ENCODE measurements at regions not wholly inside any gene's neighbourhood (a gene's known extent, or its start where the extent isn't known, plus 50 kb on each side); places are given as distances from the start of the nearest gene placed in this dataset.
A peak's percentile ranks its signal among the peaks of the same experiment; 100 is the strongest.

DNA sequence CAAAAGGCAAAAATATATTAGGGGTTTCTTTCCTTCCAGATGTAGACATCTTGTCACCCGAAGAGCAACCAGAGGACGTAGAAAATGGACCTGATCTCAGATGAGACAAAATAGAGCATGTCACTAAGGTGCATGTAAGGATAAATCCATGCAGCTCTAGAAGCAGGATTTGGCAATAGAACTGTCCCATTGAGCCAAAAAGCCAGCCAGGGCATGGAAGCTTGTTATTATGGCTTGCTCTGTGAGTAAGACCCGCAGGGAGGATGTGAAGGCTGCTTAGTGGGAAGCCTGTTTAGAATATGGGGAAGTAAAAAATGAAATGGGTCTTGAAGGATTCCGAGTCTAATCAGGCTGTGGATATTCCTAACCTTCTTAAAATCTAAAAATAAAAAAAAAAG lies 165.6 kb upstream of the MPDZ start:
- peak overlapping the region in 3 of 4 donors; percentile 0 to 37 (median 11) for H3K27ac ChIP-seq (replicated peaks in 1 of 4)
- intact Hi-C loops (cut with DNase I) = loop anchor here (5.0 kb wide), 1 partner anchor 907 kb away; no protein-coding TSS in a partner anchor

DNA sequence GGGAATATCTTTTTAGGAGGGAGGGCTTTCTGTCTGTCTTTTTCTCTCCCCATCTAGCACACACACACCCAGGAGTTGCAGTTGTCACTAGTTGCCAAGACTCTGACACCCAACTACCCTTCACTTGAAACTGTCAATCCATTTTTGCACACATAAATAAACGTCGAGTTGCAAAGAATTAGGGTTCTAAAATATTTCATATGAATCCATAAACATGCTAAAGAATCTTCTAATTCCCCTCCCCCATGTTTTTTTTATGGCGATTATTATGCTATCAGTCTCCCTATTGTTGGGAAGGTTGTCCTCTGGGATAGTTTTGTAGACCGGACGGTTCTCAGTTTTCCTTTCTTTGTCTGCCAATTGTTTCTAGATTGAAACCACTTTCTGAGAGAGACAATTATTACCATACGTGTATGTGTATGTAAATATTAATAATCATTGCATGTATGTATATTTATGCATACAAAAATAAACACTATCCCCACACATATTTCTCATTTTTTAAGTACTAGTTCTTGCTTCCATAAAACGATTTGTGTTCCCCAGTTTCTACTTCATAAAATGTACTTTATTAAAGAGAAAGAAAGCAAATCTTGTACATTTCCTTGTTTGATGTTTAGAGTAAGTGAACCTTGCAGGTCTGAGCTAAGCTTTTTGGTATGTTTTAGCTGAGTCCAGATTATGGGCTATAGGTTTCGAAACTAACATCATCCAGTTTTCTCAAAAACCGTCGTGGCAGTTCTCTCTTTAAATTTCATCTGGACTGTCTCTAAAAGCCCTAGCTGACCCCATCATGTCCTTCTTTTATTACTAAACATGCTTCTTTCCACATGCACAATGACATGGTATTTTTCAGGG lies 165.0 kb upstream of the MPDZ start:
- H3K4me3 ChIP-seq = peak overlapping the region in 3 of 4 donors; percentile 17 to 40 (median 29)
- no peaks in the 10 kb centered on the region for H3K27me3 ChIP-seq
- no peaks in the 10 kb centered on the region for H3K9me3 ChIP-seq
- no peak for DNase-seq (ENCODE audit: extremely low spot score)
- H3K36me3 ChIP-seq = no peaks in the 10 kb centered on the region
- 71% methylated on average over 10 of the region's 10 CpGs for WGBS
- peak overlapping the region in 3 of 4 donors; percentile 0 to 37 (median 11) for H3K27ac ChIP-seq (replicated peaks in 1 of 4)
- peaks cover 6 to 23% (median 14%) of the 10 kb centered on the region in 4 donors for H3K4me1 ChIP-seq
- intact Hi-C loops (cut with DNase I) = loop anchor here (5.0 kb wide), 2 partner anchors 243 to 908 kb away; no protein-coding TSS in a partner anchor
- TF ChIP-seq EP300 (IDR thresholded peaks at IDR 0.05) (no peak), POLR2AphosphoS5 (IDR thresholded peaks at IDR 0.05) (no peak), POLR2A (IDR thresholded peaks at IDR 0.05; ENCODE audit: low read depth) (no peak)
- TF ChIP-seq, protein P1, sequence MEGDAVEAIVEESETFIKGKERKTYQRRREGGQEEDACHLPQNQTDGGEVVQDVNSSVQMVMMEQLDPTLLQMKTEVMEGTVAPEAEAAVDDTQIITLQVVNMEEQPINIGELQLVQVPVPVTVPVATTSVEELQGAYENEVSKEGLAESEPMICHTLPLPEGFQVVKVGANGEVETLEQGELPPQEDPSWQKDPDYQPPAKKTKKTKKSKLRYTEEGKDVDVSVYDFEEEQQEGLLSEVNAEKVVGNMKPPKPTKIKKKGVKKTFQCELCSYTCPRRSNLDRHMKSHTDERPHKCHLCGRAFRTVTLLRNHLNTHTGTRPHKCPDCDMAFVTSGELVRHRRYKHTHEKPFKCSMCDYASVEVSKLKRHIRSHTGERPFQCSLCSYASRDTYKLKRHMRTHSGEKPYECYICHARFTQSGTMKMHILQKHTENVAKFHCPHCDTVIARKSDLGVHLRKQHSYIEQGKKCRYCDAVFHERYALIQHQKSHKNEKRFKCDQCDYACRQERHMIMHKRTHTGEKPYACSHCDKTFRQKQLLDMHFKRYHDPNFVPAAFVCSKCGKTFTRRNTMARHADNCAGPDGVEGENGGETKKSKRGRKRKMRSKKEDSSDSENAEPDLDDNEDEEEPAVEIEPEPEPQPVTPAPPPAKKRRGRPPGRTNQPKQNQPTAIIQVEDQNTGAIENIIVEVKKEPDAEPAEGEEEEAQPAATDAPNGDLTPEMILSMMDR (IDR thresholded peaks at IDR 0.05) = no peak

More for the DNA sequence above, 165.6 kb upstream of the MPDZ start:
- TF ChIP-seq, protein P1 (IDR thresholded peaks at IDR 0.05) = no peak
- no peak for TF ChIP-seq POLR2A (IDR thresholded peaks at IDR 0.05; ENCODE audit: low read depth)
- TF ChIP-seq EP300 (IDR thresholded peaks at IDR 0.05) = no peak
- no peak for TF ChIP-seq POLR2AphosphoS5 (IDR thresholded peaks at IDR 0.05)
- 71% methylated on average over 4 of the region's 4 CpGs for WGBS
- Histone ChIP-seq H3K27me3 (no peaks in the 10 kb centered on the region), H3K36me3 (no peaks in the 10 kb centered on the region), H3K4me3 (no peak overlapping the region), H3K9me3 (no peaks in the 10 kb centered on the region), H3K4me1 (peaks cover 6 to 23% (median 14%) of the 10 kb centered on the region in 4 donors)
- no peak for DNase-seq (ENCODE audit: extremely low spot score)

DNA sequence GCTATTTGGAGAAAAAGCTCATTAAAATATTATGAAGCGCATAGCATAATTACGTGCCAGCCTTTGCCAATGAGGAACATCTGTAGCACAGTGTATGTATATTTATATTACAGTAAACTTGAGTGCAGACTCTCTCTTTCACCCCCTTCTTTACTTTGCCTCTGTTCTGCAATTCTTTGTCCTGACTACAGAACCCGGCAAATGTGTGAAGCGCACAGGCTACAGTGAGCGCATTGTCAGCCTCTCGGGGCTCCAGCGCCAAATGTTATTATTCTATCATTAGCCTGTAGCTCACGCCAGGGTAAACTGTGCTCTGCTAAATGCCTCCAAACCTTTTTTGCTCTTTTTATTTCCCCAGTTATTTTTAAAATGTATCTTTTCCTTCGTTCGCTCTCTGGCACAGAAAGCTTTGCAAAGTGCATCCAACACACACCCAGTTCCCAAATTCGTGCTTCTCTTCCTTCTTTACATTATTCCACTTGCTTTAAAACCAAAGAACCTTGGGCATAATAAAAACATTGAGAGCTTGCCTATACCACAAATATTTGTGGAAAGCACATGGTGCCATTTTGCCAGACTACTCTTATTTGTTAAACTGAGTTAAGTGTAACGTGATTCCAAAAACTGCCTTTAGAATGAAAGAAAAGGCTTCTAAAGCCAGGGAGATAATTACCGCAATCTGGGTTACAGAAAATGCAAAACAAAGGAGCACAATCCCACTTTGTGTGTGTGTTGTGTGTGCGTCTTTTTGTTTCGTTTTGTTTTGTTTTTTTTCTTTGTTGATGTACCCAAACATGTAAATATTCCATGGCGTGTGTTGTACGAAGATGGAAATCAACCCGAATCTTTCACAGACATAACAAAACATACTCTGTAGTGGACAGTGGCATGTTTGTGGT lies 164.1 kb upstream of the MPDZ start:
- peak overlapping the region; percentile 17 to 40 (median 28) for H3K4me3 ChIP-seq
- TF ChIP-seq, protein P1 (IDR thresholded peaks at IDR 0.05) = no peak
- TF ChIP-seq POLR2A (IDR thresholded peaks at IDR 0.05; ENCODE audit: low read depth) = no peak
- no peak for TF ChIP-seq POLR2AphosphoS5 (IDR thresholded peaks at IDR 0.05)
- TF ChIP-seq EP300 (IDR thresholded peaks at IDR 0.05) = no peak
- peak overlapping the region in 1 of 4 donors; percentile 11 for H3K27ac ChIP-seq (replicated peaks in 1 of 4)
- H3K9me3 ChIP-seq = no peaks in the 10 kb centered on the region
- H3K4me1 ChIP-seq = peaks cover 6 to 23% (median 14%) of the 10 kb centered on the region in 4 donors
- no peaks in the 10 kb centered on the region for H3K36me3 ChIP-seq
- intact Hi-C loops (cut with DNase I) = loop anchor here (5.0 kb wide), 1 partner anchor 244 kb away; no protein-coding TSS in a partner anchor
- 64% methylated on average over 18 of the region's 18 CpGs for WGBS
- no peaks in the 10 kb centered on the region for H3K27me3 ChIP-seq
- no peak for DNase-seq (ENCODE audit: extremely low spot score)

DNA sequence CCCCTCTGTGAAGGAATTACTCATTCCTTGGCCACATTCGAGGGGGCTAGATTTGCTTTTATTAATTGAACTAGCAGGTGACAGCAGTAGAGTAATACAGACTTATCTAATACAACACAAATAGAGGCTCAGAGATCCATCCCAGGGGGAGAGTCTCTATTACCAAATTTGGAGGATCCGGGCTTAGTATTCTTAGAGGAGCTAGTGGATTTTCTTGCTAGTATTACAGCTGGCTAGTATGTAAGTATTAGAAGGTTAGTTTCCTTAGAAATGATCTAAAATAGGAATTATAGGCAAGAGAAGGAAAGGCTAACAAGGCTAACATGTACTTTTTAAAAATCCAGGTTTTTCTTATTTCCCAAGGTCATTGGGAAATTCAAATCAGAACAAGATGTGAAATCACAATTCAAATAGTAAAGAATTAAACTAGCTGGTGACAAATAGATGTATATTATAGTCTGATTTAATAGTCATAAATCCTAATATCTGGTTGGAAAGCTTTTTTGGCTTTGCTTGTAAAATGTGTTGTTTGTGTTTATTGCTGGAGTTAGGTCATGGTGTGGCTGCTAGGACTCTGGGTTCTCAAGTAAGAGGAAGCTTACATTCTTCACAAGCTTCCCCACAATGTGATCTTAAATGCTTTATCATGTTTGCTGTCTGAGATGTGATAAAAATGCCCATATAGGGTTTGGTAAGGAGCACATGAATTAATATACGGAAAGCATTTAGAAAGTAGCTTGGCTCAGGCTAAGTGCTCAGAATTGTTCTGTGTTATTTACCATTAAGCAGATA lies 160.4 kb upstream of the MPDZ start:
- 88% methylated on average over 3 of the region's 3 CpGs for WGBS

More for the DNA sequence above, 160.4 kb upstream of the MPDZ start:
- H3K4me3 ChIP-seq = no peak overlapping the region
- TF ChIP-seq EP300 (IDR thresholded peaks at IDR 0.05) (no peak), POLR2AphosphoS5 (IDR thresholded peaks at IDR 0.05) (no peak), POLR2A (IDR thresholded peaks at IDR 0.05; ENCODE audit: low read depth) (no peak)
- TF ChIP-seq, protein P1 (IDR thresholded peaks at IDR 0.05) = no peak
- no peaks in the 10 kb centered on the region for H3K36me3 ChIP-seq
- H3K4me1 ChIP-seq = peaks cover 2 to 8% (median 5%) of the 10 kb centered on the region in 4 donors
- H3K27ac ChIP-seq (replicated peaks in 1 of 4) = no peak overlapping the region
- no peak for DNase-seq (ENCODE audit: extremely low spot score)
- no peaks in the 10 kb centered on the region for H3K27me3 ChIP-seq
- intact Hi-C loops (cut with DNase I) = loop anchor here (5.0 kb wide), 1 partner anchor 247 kb away; no protein-coding TSS in a partner anchor
- no peaks in the 10 kb centered on the region for H3K9me3 ChIP-seq

Measured in esophagus muscularis mucosa (tissue), 4 donors.